ENCODE measurements at regions not wholly inside any gene's neighbourhood (a gene's known extent, or its start where the extent isn't known, plus 50 kb on each side); places are given as distances from the start of the nearest gene placed in this dataset.

- Histone ChIP-seq H3K4me3 (ENCODE audit: low read length in 2 of 2) (no peak overlapping the region), H3K27me3 (ENCODE audit: control insufficient read depth in 1 of 2, insufficient read depth in 2 of 2, low read length in 1 of 2) (no peaks in the 10 kb centered on the region), H3K36me3 (ENCODE audit: control insufficient read depth in 1 of 2, insufficient read depth in 2 of 2, low read length in 1 of 2) (no peaks in the 10 kb centered on the region), H3K9me3 (ENCODE audit: control insufficient read depth, low read length) (no peaks in the 10 kb centered on the region), H3K27ac (ENCODE audit: low read depth in 1 of 2, low read length in 2 of 2) (no peak overlapping the region), H3K4me1 (ENCODE audit: control insufficient read depth in 1 of 2, insufficient read depth in 2 of 2, low read length in 2 of 2) (no peaks in the 10 kb centered on the region)
- ATAC-seq (ENCODE audit: low FRiP score) (no peak), DNase-seq (no peak)
- intact Hi-C loops (cut with DNase I) = no loop called here
- 83 to 90% methylated on average over 1 of the region's 1 CpG for WGBS, 2 donors
Measured at GRCh38 chr10:62866941-62867340, 50.8 kb upstream of the EGR2 start.

- Histone ChIP-seq H3K36me3 (ENCODE audit: control insufficient read depth in 1 of 2, insufficient read depth in 2 of 2, low read length in 1 of 2) (no peaks in the 10 kb centered on the region), H3K27ac (ENCODE audit: low read depth in 1 of 2, low read length in 2 of 2) (no peak overlapping the region), H3K27me3 (ENCODE audit: control insufficient read depth in 1 of 2, insufficient read depth in 2 of 2, low read length in 1 of 2) (no peaks in the 10 kb centered on the region), H3K9me3 (ENCODE audit: control insufficient read depth, low read length) (no peaks in the 10 kb centered on the region), H3K4me1 (ENCODE audit: control insufficient read depth in 1 of 2, insufficient read depth in 2 of 2, low read length in 2 of 2) (no peaks in the 10 kb centered on the region), H3K4me3 (ENCODE audit: low read length in 2 of 2) (no peak overlapping the region)
- 63 to 66% methylated on average over 2 of the region's 2 CpGs for WGBS, 2 donors
- intact Hi-C loops (cut with DNase I) = no loop called here
- ATAC-seq (ENCODE audit: low FRiP score) (no peak), DNase-seq (no peak)
Measured at GRCh38 chr10:62866451-62866850, 50.3 kb upstream of the EGR2 start.

Measured in aorta (tissue), 5 donors.